HG02588 (cell line): ENCODE measurements at regions not wholly inside any gene's neighbourhood (a gene's known extent, or its start where the extent isn't known, plus 50 kb on each side); places are given as distances from the start of the nearest gene placed in this dataset.

ENCODE experiments used
- ATAC-seq: cut with Tn5 transposase; IDR thresholded peaks from one replicate; pipeline ENCODE4 v1.9.1; 2021; ENCODE audit warnings: mild to moderate bottlenecking, moderate library complexity; ENCODE audit not compliant: unreplicated experiment

DNA sequence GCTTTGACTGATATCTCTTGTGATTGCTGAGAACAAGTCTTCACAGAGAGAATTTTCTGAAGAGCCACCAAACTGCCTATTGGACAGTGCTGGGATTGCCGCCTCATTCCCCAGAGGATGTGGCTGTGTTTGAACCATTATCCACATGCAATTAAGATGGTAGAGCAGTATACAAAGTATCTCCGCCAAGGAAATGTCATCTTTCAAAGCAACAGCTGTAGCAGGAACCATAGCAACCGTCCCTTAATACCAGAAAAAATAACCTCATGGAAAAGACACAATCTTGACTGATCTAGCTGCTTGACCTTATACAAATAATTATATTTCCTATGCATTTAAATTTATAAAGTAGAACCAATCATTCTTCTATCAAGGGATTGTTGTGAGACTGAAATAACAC, 772.6 kb upstream of the FAM98A start:
- no peak for ATAC-seq

DNA sequence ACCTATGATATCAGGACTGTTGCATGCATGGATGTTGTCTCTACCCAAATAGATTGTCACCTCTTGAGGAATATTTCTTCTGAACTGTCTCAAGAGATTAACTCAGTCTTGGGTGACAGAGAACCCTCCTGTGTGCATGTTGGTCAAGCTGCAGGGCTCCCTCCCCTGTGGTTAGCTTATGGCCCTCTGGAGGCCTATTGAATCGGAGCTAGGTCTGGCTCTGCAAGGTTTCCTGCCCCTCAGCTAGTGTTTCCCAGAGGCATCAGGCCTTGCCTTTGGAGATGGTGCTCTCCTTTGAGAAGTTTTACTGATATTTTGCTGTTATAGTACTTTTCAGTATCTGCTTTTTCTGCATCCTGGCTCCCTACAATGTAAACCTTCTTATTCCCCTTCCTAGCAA, 769.2 kb upstream of the FAM98A start:
- no peak for ATAC-seq

DNA sequence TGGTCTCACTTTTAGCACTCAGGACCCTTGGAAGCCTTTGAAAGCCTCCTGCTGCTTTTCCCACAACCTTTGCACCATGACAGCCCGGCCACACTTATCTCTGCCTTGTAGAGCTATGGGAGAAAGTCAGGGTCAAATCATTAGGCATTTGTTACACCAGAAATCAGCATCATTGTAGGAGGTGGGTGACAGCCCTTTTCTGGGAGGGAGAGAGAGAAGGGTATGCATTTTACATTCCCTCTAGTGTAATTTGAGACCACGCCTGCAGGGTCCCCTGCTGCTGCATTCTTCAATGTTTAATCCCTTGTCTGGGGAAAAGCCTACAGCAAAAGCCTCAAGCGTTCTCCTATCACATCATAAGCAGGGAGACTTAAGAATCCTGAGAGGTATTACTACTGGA, 766.8 kb upstream of the FAM98A start:
- no peak for ATAC-seq

DNA sequence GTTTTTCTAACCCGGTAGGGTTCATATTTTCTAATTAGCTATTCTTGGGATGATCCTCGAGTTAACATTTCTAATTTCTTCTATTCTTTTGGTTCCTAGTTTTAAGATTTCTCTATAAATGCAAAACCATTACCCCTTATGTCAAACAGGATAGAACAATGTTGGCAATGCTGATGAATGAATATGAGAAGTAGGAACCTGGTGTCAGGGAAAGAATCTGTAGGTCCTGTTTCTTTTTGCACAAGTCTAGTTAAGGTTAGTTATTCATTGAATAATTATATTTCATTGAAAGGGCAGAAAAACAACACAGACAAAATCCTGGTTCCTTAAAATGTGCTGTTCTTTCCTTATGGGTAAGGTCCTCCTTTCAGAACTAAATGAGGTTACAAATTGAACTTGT, 766.4 kb upstream of the FAM98A start:
- ATAC-seq: no peak

DNA sequence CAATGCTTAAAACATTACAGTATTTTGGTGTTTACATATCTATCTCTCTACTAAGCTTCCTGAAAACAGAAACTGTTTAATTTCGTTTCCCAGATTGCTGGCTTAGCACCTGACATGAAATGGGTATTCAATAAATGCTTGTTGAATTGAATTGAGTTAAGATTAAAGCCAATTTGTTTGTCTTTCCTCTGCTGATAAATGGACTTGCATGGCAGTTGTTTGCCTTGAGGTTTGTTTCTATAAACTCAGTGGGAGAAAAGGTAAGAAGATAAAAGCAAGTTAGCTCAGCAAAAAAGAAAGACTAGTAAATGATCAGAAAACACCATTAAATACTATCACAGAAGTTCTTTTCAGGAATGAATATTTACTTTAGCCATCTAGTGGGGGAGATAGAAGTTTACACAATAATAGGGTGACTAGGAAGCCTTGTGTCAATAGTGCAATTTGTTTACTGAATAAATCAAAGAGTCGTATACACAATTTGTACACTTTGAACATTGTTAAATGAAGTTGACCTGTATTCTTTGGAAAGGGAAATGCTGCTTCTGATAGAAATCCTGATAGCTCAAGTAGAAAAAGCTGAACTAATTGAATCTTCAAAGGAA, 754.5 kb upstream of the FAM98A start:
- no peak for ATAC-seq

DNA sequence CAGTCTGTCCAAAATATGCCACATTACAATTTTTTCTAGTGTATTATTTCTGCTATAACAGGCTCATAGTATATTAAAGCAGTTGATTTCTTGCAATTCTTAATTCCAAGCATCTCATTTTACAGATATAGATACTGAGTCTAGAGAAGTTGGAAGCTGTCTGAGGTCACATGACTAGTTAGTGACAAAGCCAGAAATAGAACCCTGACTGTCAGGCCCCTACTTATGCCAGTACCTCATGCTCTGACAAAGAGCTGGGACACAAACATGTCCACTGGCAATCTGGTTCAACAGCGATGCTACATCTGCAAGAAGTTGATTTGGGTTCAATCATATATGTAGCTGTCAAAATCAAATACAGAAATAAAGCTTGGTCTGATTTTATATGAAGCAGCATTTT, 750.4 kb upstream of the FAM98A start:
- no peak for ATAC-seq

DNA sequence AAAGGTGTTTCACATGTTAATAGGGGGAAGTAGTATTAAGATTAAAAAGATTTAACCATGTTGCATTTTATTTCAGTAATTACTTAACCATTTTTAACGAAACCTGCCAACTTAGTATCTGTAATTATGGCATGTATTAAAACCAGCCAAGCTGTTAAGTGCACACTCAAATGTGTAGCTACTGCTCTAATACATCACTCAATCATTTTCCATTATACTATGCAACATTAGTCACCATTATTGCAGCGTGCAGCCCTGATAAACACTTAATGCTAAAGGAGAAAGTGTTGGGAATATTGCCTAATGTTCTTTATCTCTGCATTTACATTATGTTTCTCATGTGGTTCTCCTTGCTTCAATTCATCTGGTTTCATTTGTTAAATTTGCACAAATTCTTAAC, 745.9 kb upstream of the FAM98A start:
- no peak for ATAC-seq

DNA sequence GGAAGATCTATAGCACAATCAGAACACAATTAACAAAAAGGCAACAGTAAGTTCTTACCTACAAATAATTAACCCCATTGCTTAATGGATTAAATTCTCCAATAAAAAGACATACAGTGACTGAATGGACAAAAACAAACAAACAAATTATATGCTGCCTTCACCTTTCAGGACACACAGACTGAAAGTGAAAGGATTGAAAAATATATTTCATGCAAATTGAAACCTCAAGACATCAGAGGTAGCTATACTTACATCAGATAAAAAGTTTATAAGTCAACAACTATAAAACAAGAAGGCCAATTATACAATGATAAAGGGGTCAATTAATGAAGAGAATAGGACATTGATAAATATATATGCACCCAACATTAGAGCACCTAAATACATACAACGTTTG, 741.2 kb upstream of the FAM98A start:
- no peak for ATAC-seq

DNA sequence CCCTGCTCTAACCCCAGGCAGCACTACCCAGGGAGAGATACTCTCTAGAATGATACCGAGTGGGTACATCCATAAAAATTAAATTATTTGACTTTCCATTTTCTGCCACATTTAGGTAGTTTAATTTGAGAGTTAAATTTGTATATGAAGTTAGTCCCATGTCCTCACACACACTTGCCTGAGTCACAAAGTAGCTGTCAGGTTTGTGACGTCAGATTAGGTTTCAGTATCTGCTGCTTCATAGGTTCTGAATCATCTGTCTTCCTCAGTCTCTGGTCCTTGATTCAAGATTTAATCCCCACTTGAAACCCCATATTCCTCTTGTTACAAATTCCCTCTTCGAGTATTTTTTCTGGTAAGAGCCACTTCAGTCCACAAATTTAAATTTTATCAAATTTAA, 738.6 kb upstream of the FAM98A start:
- no peak for ATAC-seq

DNA sequence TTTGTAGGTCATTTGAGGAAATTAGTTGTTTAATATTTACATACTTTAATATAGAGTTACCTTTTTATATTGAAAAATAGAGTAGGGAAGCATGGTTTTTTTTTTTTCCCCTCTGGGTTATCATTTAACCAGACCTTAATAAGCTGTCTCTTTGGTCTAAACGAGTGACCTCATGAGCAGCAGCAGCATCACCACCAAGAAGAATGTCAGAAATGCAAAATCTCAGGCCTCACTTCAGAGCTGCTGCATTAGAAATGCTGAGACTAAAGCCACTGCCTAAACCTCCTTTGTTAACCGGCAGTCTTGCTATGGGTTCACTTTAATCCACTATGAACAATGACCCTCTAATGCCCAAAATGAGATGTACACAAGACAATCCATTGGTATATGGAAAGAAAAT, 733.7 kb upstream of the FAM98A start:
- no peak for ATAC-seq

DNA sequence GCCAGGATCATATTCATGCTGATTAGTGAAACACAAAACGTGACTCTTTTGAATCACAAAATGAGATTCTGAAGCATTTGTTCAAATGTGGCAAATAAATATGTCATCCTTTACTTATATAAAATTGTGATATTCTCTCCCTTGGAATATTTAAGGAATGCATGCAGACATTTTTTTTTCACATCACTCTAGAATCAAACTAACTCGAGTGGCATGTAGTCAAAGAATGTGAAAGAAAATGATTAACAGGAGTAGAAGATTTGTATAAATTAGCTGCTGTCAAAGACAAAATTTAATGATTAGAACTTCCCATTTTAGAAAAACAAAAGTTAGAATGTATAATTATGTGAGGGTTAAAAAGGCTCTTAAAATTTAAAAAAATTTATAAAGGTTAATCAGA, 721.0 kb upstream of the FAM98A start:
- ATAC-seq: no peak

DNA sequence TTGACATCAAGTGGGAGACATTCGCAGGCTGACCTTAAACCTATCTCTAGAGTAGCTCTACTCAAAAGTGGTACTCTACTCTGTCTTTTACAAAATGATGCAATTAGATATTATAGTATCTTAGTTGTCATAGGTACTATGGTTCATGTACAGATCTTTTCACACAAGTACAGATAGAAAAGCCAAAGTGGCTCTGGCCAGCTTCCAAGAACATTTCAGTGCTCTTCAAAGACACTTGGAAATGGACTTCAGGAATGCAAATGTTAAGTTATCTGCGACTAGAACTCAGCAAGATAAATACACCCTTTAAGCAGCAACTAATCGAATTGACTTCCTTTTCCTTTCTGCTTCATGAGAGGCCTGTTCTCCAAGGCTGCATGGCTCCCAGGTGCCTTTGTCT, 718.7 kb upstream of the FAM98A start:
- ATAC-seq: no peak

DNA sequence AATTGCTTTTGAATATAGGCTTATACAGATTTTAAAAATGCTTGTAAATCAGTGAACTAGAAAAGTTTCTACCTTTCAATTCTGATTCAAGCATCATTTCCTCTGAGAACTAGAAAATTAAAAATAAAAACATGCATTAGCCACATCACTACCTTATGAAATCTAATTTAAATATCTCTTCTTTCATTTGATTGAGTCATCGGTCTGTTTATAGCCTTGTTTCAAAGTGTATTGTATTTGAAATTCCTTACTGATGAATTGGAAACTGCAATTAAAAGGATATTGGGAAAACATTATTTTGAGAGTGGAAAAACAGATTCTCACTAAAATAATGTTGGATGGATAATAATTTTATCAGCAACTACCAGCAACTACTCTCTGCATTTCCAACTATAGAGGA, 717.7 kb upstream of the FAM98A start:
- ATAC-seq: no peak

DNA sequence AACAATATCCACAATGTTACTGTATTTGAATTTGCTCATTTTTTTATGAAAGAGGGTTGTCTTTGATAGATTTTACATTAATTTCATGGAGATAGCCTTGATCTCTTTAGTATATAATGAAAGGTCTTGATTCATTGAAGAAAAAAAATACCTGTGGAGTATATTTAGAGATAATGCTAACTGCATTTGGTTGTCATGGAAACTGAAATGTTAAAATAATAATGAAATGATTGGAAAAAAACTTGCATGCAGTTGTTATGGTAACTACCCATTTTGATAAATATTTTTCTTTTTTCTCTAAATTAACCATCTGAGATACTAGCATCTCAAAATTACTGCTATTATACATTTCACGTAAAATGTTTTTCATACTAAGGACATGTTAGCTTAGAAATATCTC, 712.7 kb upstream of the FAM98A start:
- ATAC-seq: no peak

DNA sequence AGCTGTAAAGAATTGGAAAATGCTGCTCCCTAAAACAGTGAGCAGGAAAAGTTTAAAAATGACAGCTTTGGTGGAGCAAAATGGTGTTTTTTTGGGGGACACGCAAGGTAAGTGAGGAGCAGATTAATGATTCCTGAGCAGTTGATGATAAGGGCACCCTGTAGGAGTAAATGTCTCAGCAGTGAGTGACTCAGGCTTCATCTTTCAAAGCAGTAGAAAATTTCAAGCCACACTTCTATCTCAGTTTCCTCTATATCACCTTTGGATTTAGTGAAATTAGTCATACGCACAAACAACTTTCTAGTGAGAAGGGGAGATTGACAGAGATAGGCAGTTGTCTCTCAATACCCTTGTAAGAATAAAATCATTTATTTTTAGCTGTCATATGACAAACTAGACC, 709.0 kb upstream of the FAM98A start:
- ATAC-seq: no peak

DNA sequence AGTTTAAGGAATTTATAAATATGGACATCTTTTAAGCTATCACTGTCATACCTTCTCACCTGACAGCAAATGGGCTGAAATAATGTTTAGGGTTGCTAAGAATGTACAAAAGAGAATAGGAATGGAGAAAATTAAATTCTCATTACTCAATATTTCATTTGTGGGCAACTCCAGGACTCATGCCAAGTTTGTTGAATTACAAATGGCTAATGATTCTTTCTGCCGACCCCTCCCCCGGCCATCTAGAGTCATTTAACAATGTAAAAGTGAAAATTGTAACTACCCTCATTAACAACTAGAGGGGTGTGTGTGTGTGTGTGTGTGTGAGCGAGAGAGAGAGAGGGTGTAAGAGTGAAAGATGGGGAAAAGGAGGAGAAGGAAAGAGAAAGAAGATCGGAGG, 708.5 kb upstream of the FAM98A start:
- no peak for ATAC-seq

DNA sequence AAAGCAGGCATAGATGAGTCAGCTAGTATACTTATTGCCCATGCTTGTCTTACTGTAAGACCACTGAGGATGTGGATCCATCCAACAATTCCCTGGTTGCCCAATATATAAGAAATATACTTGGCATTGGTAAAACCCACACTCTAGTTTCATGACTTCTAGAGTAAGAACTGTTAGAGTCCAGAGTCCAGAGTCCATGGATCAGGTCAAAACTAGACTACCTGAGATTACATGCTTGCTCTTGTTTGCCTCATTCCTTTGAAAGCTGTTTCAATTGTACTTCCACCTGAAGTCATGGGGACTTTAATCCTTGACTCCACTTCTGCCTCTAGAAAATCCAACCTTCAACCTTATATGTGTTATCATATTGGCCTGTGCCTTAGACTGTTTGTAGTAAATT, 707.6 kb upstream of the FAM98A start:
- ATAC-seq: no peak

DNA sequence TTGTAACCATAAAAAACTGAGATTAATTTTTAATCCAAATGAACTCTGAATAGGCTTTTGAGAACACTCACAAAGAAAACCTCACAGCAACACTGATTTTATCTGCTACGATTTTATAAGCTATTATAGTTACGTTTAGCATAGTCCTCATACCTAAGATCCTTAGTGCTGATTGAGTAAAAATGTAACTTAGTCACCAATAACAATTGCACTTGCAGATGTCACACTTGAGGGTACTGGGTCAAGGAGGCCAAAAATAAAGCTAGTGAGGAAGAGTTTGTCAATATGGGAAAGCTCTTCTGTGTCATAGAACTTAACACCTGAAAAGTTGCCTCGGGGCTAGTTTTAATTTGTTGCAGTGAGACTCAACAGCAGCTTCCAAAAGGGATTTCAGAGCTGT, 706.5 kb upstream of the FAM98A start:
- no peak for ATAC-seq

DNA sequence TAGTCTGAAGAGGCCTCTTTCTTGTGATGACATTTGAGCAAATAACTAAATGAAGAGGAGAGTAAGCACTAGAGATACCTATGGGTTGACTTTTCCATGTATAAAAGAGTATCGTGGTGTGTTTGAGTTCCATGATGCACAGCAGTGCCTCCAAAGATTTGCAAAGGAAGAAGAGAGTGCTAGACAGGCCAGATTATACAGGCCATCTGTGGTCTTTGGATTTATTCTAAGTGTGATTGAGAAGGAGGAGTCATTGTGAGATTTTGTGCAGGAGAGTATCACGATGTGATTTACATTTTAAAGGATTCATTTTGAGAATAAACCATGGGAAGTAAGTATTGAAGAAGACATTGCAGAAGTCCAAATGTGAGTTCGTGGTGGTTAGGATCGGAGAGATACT, 695.9 kb upstream of the FAM98A start:
- ATAC-seq: no peak

DNA sequence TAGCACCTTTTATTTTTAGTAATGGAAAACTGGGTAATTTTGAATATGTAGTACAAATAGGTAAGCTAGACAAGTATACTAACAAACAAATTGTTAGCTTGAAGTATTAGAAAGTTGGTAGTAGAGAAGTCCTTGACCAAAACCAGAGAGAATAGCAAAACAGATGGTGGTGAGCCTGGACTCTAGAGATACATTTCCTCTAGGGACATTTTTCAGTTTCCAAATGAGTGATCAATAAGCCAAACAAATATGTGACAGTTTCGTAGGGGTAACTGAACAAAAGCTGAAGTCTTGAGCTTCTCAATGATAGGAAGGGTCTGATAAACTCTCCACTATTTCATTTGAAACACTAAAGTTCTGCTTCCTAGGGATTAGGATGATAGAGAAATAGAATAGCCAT, 692.0 kb upstream of the FAM98A start:
- peak; percentile 75 for ATAC-seq

DNA sequence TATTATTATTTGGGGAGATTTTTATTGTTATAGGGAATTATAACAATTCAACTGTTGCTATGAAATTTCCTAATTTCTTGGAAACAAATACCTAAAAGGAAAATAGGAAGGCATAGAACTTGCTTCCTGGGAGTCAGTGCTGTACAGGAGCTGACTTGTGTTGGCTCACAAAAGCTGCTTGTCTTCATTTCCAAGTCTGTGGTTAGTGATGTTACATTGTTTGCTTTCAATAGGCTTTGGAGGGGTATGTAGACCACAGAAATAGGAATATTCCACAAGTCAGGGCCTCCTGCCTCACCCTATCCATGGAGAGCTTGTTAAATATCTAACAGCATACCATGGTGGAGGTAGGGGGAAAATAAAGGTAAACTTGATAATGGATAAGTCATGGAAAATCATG, 688.9 kb upstream of the FAM98A start:
- ATAC-seq: no peak

DNA sequence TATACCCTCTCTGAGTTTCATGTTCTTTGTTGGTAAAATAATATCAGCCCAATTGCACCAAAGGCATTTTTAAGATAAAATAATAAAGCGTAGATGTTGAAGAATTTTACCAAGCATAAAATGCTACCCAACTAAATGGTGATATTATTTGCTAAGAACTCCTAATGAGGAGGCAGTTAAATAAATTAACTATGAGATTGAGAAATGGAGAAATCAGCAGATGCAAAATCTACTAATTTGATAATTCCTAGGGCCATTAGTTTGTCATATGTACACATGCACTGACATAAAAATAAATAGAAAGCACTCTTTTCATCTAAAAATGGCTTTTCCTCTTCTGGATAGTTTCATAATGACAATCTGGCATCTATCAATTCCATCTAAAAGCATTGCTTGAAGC, 681.5 kb upstream of the FAM98A start:
- no peak for ATAC-seq

DNA sequence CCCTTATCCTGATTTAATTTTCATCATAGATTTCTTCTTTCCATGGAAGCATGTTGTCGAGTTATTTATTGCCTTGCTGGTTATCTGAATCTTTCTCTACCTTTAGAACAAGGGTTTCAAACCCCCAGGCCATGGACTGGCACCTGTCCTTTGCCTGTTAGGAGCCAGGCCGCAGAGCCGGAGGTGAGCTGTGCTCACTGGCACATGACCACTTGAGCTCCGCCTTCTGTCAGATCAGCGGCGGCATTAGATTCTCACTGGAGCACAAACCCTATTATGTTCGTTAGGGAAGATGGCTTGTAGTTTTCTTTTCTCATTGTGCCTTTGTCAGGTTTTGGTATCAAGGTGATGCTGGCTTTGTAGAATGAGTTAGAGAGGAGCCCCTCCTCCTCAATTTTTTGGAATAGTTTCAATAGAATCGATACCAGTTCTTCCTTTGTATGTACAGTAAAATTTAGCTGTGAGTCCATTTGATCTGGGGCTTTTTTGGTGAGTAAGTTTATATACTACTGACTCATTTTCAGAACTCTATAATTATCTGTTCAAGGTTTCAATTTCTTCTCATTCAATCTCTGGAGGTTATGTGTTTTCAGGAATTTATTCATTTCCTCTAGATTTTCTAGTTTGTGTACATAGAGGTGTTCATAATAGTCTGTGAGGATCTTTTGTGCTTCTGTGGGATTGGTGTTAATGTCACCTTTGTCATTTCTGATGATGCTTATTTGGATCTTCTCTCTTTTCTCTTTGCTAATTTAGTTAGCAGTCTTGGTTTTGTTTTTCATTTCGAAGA, 668.0 kb upstream of the FAM98A start:
- no peak for ATAC-seq
